GM12872 (cell line): ENCODE measurements at regions not wholly inside any gene's neighbourhood (a gene's known extent, or its start where the extent isn't known, plus 50 kb on each side); places are given as distances from the start of the nearest gene placed in this dataset.

Experiments used
- TF ChIP-seq, protein P1 (sequence below): IDR thresholded peaks from 3 replicates; pipeline ENCODE4 v1.5.1; 2011; ENCODE audit warnings: low read depth, mild to moderate bottlenecking, low read length, moderate library complexity; ENCODE audit not compliant: insufficient read depth

- TF ChIP-seq, protein P1, sequence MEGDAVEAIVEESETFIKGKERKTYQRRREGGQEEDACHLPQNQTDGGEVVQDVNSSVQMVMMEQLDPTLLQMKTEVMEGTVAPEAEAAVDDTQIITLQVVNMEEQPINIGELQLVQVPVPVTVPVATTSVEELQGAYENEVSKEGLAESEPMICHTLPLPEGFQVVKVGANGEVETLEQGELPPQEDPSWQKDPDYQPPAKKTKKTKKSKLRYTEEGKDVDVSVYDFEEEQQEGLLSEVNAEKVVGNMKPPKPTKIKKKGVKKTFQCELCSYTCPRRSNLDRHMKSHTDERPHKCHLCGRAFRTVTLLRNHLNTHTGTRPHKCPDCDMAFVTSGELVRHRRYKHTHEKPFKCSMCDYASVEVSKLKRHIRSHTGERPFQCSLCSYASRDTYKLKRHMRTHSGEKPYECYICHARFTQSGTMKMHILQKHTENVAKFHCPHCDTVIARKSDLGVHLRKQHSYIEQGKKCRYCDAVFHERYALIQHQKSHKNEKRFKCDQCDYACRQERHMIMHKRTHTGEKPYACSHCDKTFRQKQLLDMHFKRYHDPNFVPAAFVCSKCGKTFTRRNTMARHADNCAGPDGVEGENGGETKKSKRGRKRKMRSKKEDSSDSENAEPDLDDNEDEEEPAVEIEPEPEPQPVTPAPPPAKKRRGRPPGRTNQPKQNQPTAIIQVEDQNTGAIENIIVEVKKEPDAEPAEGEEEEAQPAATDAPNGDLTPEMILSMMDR, result no peak
Observed at GRCh38 chr3:104990758-104991157, 376.0 kb upstream of the ALCAM start.

DNA sequence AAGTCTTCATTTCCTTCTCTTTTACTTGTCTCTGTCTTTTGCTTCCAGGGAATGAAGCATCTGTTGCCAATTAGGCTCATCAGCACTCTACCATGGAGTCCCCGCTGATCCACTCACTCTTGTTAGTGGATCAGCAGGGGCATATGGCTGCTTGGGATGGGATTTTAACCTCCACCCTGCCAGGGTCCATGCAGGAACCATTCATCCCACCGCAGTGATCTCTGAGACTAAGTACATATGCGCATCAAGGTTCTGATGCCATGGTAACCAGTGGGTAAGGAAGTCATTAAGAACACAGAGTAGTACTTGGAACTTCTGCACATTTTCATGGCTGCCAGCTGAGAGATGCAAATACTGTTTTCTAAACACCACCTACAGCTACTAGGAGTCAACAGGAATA, 374.0 kb upstream of the ALCAM start:
- TF ChIP-seq, protein P1, result no peak

DNA sequence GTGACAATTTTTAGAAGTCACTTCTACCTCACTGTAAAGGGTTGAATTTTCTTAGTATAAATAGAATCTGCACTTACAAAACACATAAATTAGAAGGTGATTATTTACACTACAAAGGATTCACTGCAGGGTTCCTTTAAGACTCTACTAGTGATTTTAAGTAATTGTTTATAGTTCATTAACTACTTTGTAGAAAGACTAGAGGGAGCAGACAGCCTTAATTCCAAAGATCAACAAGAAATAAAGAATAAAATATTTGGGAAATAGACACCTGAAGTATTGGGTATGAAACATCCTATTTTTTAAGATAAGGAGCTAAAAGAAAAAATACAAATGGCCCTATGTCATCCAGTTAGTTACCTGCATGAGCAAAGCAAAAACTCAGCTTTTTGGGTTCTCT, 360.5 kb upstream of the ALCAM start:
- TF ChIP-seq, protein P1, result no peak

DNA sequence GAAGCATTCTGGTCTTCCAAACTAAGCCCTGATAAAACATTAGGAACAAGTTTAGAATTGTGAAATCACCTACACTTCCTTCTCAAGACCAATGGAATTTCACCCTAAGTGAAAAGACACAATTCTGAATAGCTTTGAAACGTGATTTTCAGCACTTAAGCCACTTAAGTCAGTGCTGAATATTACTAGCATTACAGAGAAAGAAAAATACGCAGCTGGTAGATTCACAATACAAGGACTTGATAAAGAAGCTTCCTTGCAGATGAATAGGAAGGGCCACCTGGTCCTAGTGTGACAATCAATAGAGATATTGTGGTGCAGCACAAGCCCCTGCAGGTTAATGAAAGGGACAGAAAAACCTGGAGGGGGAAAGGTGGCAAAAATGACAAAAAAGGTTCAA, 353.1 kb upstream of the ALCAM start:
- TF ChIP-seq, protein P1, result no peak

- TF ChIP-seq, protein P1, result no peak
Observed at GRCh38 chr3:105014631-105015030, 352.1 kb upstream of the ALCAM start.

DNA sequence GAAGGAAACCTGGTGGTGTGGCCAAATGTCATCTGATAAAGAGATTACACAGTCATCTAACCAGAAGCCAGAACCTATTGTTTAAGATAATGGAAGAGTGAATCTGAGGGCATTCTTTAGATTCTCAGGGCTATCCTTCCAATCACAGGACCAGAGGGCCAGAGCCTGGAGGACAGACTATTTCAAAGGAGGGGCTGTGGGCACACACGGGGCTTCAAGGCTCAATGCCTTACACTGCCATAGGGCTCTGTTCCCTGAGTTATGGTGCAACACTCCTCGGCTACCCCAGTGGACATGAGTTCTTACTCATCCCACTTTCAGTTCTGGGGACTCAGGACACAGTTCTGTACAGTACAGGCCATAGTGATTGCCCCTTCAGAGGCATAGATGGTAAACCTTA, 343.9 kb upstream of the ALCAM start:
- TF ChIP-seq, protein P1, result no peak

- TF ChIP-seq, protein P1, result no peak
Observed at GRCh38 chr3:105030211-105030610, 336.5 kb upstream of the ALCAM start.

GRCh38 chr3:105032541-105032940, 334.2 kb upstream of the ALCAM start:
- TF ChIP-seq, protein P1, result no peak
